Iris pigment epithelial cell (primary cell): ENCODE measurements at regions not wholly inside any gene's neighbourhood (a gene's known extent, or its start where the extent isn't known, plus 50 kb on each side); places are given as distances from the start of the nearest gene placed in this dataset.

Experiments used
- DNase-seq: peaks from one replicate; pipeline ENCODE4 v3.0.0-alpha.2; 2011; ENCODE audit warnings: low read depth

DNA sequence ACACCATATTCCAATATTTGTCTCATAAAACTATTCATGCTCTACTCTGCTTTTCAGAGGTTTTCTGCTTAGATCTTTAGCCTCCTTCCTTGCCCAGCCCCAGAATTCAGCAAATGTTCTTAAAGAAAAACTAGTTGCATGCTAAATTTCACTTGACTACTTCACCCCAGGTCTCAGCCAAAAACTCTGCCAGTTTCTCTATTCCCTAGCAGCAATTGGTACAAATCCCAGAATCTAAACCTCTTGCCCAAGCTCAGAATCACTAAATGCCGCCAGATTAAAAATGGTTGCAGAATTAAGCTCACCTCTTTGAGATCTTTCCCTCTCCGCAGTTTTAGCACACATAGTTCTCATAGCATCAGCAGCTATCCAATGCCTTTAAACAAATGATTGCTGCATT, 331.2 kb upstream of the SMARCA2 start:
- no peak for DNase-seq

DNA sequence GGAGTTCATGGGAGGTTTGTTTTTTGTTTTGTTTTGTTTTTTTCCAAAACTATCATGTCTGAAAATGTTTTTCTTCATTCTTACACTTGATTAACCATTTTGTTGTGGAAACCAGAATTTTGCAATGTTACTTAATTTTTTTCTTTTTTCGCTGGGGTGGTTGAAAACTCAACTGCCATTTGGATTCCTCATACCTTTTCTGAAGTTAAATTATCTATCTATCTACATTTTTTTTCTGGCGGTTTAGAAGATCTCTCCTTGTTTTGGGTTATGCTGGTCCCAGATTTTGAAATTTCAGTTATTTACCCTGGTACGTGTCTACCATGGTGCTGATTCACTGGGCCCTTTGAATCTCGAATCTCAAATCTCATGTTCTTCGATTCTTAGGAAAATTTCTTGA, 316.2 kb upstream of the SMARCA2 start:
- DNase-seq, result no peak

DNA sequence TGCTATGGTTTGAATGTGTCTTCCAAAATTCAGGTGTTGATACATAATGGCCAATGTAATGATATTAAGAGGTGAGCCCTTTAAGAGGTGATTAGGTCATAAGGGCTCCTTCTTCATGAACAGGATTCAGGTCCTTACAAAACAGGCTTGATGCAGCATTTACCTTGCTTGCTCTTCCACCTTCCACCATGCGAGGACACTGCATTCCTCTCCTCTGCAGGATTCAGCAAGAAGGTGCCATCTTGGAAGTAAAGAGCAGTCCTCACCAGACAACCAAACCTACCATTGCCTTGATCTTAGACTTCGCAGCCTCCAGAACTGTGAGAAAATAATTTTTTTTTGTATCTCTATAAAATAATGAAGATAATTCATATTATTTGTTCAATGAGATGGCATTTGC, 314.0 kb upstream of the SMARCA2 start:
- no peak for DNase-seq

DNA sequence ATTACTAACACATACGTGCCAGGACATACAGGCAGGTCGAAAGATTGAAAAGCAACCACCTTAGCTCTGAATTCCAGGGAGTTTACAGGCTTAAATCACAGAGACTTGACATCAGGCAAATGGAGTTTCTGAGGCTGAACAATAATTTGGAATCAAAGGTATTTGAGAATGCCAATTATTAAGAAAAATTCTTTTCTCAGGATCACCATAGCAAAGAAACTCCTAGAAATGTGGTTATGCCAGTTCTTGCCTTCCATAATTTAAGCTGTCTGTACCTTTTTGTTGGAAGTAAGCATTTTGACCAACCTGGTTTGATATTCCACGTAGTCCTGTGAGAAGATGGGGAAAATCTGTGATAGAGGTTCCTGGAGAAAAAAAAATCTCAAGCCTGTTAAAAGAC, 312.4 kb upstream of the SMARCA2 start:
- DNase-seq, result no peak

- no peak for DNase-seq
Measured at GRCh38 chr9:1707291-1707690, 307.9 kb upstream of the SMARCA2 start.

- no peak for DNase-seq
Measured at GRCh38 chr9:1708219-1708618, 306.9 kb upstream of the SMARCA2 start.

DNA sequence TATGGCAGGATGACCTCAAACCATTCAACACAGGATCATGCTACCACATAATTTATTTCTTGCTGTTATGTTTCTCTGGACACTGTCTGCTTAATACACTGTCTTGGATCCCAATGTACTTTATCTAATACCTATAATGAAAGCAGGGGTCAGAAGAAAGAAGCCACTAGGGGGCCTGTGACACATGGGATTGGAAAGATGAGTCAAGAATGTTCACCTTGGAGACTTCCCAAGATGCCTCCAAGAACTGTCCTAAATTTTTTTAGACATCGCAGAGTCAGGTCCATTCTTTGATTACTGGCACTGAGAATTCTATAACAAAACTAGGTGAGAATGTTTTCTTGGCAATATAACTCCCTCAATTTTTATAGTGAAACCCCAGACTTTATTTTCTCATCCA, 305.8 kb upstream of the SMARCA2 start:
- DNase-seq, result no peak

DNA sequence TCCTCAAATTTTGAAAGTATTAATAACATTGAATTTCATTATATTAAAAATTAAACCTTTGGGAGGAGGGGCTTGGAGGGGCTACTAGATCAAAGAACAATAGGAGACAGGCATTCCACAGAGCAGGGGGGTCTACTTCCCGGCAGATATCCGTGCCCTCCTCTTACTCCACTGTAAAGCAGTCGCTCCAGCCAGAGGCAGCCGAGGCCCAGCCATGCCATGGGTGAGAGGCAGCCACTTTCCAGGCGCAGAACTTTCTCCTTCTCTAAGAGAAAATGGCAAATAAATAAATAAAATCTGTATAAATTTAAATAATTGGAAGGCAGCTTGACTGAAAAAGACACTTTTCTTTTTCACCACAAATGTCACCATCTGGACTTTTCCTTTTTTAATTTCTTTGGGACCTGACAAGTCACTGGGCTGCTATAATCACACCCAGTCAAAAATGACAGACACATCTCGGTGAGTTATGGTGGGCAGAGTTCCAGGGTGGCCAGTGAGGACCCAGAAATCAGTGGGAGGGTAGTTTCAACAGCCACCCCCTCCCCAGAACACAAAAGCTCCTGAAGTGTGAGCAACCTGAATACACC, 302.2 kb upstream of the SMARCA2 start:
- DNase-seq, result no peak

- DNase-seq, result no peak
Measured at GRCh38 chr9:1713841-1714240, 301.3 kb upstream of the SMARCA2 start.

GRCh38 chr9:1717882-1718281, 297.3 kb upstream of the SMARCA2 start:
- no peak for DNase-seq

DNA sequence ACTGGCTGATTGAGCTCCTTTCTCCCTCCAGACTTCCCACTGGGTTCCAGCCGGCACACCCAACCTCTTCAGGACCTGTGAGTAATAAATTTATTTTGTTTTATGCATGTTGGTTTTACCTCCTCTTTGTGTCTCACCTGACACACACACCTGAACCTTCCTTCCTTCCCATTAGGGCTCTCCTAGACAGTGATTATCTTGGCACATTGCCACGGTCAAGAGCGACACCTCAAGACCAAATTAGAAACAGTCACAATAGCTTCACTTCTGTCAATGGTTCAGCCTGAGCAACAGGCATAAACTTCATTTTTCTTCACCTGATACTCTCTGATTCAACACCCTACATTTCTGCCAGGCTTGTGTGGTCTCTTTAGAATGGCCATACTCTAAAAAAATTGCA, 296.3 kb upstream of the SMARCA2 start:
- no peak for DNase-seq

DNA sequence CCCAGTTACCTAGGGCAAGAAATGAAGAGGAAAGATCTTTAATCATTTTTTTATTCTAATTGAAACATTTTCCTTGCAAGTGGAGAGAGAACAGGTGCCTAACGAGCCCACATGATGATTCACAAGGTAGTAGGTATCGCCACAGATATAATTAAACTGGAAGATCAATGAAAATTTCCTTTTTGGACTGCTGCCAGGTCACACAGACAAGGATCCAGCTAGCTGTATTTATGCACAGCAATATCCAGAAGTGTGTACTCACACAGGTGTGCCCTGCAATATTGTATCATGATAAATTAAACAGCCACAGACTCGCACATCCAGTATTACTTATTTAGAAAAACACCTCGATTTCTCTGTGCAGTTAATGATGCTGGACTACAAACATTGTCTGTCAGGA, 294.0 kb upstream of the SMARCA2 start:
- DNase-seq, result no peak

- DNase-seq, result no peak
Measured at GRCh38 chr9:1722404-1722803, 292.7 kb upstream of the SMARCA2 start.

GRCh38 chr9:1723522-1724015, 291.6 kb upstream of the SMARCA2 start:
- DNase-seq, result no peak

DNA sequence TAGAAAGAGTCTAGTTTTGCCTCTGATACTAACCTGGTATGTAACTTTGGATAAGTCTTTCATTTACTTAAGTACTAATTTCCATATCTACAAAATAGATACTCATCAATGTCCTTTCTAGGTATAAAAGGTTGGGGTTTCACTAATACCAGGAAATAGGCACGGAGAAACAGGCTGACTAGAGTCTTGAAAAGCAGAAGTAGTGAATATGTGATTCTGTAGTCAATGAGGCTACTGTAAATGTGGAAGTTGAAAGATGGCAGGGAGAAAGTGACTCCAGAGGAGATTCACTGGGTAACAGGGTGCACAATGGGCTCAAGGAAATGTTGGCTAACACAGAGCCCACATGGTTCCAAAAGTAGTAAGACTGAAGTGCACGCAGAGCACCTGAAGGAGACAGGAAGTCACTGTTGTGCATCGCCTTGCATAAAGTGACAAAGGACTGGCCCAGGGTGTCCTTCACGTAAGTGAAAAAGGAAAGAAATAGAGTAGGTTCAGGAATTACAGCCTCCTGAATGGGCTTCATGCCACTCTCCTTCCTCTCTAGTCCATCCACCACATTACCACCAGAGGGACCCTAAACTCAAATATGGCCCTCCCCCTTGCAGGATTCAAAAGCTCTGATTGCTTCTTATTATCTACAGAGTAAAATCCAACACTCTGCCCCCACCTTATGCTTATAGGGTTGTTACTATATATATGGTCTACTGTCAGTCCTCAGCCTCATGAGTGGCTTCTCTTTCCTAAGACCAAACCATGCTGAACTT, 288.0 kb upstream of the SMARCA2 start:
- no peak for DNase-seq

DNA sequence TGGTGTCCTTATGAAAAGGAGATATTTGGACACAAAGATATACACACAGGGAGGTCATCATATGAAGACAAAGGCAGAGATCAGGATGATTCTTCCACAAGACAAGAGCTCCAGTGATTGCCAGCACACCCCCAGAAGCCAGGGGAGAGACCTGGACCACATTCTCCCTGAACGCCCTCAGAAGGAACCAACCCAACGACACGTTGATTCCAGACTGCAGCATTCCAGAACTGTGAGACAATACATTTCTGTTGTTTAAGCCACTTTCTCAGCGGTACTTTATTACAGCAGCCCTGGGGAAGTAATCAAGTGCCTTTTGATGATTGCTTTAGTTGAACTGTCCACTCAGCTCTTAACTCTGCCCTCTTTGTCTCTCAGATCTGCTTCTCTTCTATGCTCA, 285.5 kb upstream of the SMARCA2 start:
- no peak for DNase-seq

GRCh38 chr9:1732670-1733069, 282.5 kb upstream of the SMARCA2 start:
- no peak for DNase-seq

DNA sequence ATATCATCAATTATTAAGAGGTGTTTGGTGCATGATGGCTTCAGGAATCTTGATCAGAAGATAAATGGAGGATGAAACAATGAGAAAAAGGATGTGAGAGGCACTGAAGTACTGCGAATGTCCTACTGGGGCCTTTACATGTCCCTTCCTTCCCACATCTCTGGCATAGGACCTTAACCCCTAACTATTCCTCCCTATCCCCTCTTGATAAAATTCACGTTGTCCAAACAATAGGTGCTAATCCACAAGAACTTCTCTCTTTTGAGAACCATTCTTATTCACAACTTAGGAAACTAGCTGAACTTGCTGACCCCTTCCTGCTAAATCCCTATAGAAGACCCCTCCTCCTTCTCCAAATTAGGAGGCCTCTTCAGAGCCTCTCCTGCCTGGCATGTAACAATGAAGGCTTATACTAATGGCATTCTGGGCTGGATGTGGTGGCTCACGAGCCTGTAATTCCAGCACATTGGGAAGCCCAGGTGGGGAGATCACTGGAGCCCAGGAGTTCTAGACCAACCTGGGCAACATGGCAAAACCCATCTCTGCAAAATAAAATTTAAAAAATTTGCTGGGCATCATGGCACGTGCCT, 276.5 kb upstream of the SMARCA2 start:
- DNase-seq, result no peak

GRCh38 chr9:1743121-1743960, 271.8 kb upstream of the SMARCA2 start:
- DNase-seq, result no peak

- no peak for DNase-seq
Measured at GRCh38 chr9:1745980-1746379, 269.2 kb upstream of the SMARCA2 start.

DNA sequence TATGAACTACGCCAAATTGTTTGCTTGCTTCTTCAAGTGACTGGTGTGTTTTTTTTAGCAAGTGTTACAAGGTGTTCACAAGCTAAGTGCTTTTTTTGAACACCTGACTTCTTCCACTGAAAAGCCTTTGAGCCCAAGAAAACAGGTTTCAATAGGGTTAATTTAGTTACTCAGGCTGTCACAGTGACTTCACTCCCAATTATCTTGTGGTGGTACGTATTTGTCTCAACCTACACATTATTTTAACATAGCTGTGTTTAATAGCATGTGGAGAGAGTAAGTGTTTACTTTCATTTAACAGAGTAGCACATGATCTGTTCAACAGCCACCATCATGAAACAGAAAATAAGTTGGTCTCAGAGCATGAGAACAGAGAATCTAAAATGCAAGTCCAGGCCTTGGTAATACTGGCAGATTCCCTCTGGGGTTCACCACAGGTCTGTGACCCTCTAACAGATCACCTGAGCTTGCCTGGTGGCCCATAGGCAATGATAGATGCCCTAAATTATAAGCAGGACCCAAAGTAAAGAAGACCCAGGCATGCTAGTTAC, 267.7 kb upstream of the SMARCA2 start:
- DNase-seq, result no peak

DNA sequence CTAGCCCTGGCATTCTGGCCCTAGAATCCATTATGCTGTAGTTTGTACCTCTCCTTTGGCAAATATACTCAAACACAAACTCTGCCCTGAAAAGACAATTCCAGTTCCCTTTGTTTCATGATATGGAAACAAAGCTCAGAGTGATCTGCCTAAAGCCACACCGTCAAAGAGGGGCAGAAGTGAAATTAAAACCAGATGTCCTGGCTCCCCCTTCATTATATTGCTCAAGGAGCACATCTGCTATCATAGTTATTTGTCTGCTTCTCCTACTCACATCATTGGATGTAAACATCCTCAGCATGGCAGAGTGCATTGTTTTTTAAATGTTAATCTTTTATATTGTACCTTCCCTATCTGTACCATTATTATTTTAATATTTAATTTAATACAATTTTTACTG, 266.7 kb upstream of the SMARCA2 start:
- DNase-seq, result no peak
